Right lobe of liver (tissue), 4 donors: ENCODE measurements at regions not wholly inside any gene's neighbourhood (a gene's known extent, or its start where the extent isn't known, plus 50 kb on each side); places are given as distances from the start of the nearest gene placed in this dataset.

Experiments
- CTCF ChIP-seq, 4 donors: fragments of 200-600 bp in 3 of 4; fragments of 450-650 bp in 1 of 4; IDR thresholded peaks; one replicate each; pipeline versions ENCODE4 v1.5.1 to v1.8.0; 2016 to 2022; ENCODE audit warnings: antibody characterized with exemption in 4 of 4, mild to moderate bottlenecking in 2 of 4
- POLR2A ChIP-seq: fragments of 450-650 bp; IDR thresholded peaks from one replicate; pipeline ENCODE4 v1.6.1; 2017; ENCODE audit warnings: antibody characterized with exemption, mild to moderate bottlenecking
- donor health status: DM: no; HTN: no; CAD: no.
- donor health status: DM: no; HTN: no; CAD: no.
- donor health status: DM: no; HTN: yes; CAD: no.

- TF ChIP-seq POLR2A = no peak
- no peak for TF ChIP-seq CTCF (IDR thresholded peaks at IDR 0.05)
These were observed 74.0 kb upstream of the ANXA1 start for GRCh38 chr9:73077625-73078030.
